Renal cortex interstitium (tissue), 11 donors: ENCODE measurements at regions not wholly inside any gene's neighbourhood (a gene's known extent, or its start where the extent isn't known, plus 50 kb on each side); places are given as distances from the start of the nearest gene placed in this dataset.

Experiments
- DNase-seq, 11 donors: peaks; one replicate each; pipeline ENCODE4 v3.0.0-alpha.2; 2013; ENCODE audit warnings: low read depth in 9 of 11, low spot score in 4 of 11; ENCODE audit errors: extremely low read depth in 1 of 11

DNA sequence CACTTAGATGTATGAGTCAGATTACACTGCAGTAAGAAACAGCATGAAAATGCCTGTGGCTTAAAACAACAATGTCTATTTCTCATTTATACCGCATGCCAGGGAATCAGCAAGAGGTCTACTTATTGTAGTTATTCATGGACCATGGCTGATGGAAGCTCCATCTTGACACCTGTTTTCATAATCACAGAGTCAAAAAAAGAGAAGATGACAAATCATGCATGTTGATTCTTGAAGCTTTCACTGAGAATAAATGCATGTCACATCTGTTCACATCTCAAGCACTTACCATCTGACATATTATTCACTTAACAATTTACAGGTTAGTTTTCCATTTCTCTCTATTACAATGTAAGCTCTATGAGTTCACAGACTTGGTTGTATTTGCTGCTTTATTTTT is 194.2 kb upstream of the SLITRK2 start:
- no peak for DNase-seq

DNA sequence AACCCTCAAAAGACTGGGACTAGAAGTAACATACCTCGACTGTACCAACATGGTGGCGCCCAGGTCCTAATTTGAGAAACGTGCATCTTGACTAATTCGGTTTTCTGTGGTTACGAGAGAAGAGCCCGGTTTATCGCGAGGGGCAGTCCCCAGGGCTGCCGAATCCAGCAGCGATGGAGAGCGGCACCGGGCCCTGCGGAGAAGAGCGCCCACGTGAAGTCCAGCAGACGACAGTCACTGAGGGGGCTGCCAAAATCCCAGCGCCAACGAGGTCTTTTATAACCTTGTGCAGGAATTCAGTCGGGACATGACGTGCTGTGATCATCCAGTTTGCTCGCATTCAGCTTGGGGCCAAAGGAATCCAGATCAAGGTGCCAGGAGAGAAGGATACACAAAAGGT is 187.5 kb upstream of the SLITRK2 start:
- no peak for DNase-seq

DNA sequence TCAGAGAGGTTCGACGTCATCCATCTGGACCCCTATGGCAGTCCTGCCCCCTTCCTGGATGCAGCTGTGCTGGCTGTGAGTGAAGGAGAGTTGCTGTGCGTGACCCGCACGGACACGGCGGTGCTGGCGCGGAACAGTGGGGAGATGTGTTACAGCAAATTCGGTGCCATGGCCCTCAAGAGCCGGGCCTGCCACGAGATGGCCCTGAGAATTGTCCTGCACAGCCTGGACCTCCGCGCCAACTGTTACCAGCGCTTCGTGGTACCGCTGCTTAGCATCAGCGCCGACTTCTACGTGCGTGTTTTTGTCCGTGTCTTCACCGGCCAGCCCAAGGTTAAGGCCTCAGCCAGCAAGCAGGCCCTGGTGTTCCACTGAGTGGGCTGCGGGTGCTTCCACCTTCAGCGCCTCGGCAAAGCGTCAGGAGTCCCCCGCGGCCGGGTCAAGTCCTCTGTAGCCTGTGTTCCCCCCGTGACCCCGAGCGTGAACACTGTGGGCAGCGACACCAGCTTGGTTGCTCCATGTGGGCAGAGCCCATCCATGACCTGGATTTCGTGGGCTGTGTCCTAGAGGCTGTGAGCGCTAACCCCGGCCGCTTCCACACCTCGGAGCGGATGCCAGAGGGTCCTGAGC is 186.7 kb upstream of the SLITRK2 start:
- no peak for DNase-seq

DNA sequence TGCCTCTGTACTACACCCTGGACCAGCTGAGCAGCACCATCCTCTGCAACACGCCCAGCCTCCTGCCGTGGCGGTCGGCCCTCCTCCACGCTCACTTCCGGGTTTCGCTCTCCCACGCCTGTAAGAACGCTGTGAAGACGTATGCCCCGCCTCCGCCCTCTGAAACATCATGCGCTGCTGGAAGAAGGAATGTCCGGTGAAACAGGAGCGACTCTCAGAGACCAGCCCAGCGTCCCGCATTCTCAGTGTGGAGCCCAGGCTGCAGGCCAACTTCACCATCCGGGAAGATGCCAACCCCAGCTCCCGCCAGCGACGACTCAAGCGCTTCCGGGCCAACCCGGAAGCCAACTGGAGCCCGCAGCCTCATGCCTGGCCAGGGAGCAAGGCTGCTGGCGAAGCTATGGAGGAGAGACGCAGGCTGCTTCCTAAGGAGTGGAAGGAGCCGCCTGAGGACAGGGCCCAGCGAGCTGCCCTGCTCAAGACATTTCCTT is 186.1 kb upstream of the SLITRK2 start:
- no peak for DNase-seq

DNA sequence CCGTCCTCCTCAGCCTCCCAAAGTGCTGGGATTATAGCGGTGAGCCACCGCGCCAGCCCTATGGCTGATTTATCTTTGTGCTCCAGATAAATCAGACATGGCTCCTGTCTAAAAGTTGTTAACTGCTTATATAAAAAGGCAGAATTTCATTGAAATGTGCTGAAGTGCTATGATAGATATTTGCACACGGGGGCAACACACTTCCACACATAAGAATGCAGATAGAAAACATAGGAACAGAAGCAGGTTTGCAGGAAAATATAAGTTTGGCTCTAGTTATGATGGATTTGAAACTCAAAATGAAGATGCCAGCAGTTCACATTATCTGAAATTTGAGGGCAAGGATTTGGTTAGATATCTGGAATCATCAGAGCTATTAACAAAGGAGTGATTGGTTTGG is 163.1 kb upstream of the SLITRK2 start:
- no peak for DNase-seq

DNA sequence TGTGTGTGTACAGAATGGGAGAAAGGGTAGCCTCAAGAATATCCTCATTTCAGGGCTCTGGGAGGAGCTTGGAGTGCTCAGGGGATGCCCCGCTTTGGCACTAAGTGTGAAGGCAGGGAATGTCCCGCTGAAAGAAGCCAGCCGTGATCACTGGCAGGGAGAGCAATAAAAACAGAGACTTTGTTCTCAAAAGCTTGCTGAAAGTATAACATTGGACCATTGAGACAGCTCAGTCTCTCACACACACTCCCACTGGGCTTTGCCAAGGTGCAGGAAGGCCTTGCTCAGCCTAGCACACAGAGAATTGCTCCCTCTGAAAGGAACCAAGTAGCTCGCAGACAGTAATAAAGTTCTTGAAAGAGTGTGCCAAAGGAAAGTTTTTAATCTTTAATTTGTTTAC is 143.8 kb upstream of the SLITRK2 start:
- DNase-seq, result no peak

DNA sequence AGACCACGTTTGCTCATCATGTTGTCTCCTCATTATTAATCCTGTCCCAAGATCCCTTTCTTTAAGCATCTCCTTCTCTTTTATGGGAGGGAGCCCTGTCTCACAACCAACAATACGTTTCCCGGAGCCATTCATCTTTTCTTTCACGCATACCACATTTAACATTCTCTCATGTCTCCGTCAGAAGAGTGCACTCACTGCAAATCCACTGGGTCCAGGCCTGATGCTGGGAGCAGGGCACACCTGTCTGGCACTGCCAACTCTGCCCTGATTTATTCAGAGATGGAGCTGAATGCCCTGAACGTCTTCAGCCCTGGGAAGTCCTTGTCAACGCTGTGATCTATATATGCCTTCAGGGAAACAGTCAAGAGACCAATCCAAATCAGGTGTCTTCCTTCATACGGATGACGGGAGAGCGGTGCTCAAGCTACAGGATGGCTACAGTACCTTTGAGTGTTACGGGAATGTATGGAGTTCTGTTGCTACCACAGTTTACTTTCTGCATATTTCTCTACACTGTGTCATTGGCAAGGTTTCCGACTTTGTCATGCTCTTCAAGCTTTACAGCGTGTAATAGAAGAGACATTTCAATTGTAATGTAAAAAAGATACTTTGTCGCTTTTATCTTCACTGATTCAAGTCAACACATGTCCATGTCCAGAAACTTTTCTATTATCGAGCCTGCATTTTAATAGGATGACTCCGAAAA is 140.4 kb upstream of the SLITRK2 start:
- no peak for DNase-seq

DNA sequence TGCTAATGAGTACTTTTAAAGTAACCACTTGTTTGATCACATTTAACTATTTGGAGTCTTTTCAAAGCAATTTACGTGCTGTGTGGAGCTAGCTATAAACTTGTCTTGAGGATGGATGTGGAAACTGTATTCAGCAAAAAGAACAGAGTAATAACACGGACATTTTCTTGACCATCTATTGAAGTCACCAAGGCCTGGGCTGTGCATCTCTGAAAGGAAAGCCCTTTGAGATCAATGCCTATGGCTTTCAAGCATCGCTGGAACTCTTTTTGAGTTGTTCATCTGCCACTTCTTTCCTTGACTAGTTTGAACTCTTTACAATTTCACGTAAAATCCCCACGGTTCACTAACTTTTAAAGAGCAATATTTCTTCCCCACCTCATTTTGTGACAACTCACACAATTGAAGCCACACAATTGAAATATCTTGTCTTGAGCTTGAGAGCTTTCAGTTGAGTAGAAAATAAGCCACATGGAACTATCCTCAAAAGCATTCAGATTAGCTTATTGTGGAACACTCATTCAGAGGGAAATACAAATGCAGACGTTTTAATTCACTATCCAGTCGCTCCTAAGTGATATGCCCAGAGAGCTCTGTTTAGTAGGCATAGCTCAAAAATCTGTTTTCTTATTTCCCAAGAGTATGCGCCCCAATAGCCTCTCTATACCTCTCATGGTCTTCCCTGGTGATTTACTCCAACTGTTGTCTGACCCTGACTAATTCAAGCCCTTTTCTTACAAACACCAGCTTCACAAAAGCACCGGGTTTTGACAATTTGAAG is 134.9 kb upstream of the SLITRK2 start:
- DNase-seq, result no peak

DNA sequence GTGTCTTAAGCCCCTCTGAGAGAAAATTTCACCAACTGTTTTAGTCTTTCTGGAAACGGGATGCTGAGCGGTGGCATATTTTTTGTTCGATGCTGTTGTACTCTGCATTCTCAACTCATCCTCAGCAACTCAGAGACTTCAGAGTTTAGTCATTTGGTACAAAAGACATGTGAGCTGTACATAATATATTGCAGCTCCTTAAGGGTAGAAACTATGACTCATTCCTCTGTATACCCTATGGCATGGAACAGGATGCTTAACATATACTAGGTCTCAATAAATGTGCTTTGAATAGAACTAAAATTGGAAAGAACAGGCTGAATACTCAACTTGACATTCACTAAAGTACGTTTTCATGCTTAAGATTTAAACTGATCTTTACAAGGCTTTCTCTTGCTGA is 130.5 kb upstream of the SLITRK2 start:
- DNase-seq, result no peak

DNA sequence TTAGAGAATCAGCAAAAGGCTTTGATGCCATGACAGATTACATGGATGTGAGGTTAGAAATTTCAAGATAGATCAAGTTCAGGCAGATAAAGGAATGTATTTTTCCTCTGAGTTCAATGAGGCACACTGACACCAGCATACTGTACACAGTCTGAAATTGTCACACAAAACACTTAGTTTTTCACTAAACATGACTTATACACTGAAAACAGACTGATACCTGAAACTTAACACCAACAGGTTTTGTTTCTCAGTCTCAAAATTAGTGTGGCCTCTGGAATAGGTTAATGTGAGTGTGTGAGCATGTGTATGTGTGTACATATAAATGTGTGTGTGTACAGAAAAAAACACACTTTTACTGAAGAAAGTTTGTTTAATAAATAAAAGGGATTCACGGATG is 129.9 kb upstream of the SLITRK2 start:
- no peak for DNase-seq

DNA sequence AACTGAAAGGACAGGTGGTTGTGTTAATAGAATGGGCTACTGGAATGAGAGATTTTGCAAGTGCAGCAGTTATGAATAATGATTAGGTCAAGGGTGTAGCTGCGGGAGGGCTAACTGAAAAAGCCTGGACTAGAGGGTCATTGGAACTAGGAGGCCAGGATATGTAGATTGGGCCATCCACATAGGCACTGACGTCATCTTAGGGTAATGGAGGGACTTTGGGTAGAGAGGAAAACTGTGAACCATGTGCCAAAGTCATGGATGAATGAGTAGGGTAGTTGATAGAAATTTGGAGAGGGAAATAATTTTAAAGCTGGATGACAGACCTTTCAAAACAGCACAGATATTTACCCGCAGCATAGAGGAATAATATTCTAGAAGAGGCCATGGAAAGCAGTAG is 123.6 kb upstream of the SLITRK2 start:
- DNase-seq, result no peak

DNA sequence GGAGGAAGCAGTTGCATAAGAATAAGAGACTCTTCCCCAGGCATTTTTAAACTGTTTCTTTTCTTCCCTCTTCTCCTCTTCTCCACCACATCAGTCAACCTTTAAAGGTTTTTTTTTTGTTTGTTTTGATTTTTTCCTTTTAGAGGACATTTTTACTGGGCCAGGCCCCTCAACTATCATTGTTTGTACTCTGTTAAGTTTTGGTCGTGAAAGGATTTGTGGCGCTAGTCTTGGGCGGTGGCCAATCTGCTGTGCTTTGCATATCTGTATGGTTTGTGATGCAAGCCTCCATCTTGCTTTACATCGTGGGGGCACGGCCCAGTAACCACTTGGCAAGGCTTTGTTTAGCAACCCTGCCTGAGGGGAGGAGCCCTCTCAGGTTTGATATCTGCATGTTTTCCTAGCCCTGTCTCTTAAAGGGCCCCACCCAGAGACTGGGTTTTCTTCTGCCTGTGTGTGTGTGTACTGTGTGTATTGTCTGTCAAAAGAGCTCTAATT is 101.9 kb upstream of the SLITRK2 start:
- DNase-seq, result no peak

DNA sequence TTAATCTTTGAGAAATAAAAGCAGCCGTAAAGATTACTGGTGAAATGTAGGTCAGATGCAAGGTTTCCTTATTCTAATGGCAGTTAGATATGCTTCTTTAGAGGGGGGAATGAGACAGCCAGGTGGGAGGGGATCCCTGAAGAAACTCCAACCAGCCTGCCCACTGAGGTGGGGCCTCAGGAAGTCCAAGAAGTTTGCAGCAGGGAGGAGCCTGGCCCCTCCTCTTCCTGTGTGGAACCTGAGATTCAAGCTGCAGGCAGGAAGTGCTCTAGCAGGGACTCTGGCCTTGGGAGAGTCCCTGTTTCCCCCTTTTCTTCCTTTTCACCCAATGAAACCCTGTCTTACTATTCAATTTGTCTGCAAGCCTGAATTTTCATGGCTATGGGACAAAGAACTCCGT is 101.4 kb upstream of the SLITRK2 start:
- DNase-seq, result no peak

DNA sequence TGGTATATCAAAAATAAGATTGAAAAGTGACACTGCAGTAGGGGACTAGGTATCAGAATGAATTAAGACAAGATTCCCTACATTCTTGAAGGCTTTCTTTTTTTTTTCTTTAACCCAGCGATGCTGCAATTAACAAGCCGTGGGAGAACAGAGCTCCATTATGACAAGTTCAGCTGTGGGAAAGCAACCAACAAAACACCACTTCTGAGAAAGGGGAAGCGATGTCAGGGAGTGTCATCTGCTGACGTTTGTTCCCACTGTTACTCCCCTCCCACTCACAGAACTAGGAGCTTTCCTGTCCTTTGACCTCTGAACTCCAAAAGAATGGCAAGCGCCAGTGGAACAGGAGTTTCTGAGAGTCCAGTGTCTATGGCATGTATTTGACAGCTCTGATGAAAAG is 90.2 kb upstream of the SLITRK2 start:
- DNase-seq, result no peak

DNA sequence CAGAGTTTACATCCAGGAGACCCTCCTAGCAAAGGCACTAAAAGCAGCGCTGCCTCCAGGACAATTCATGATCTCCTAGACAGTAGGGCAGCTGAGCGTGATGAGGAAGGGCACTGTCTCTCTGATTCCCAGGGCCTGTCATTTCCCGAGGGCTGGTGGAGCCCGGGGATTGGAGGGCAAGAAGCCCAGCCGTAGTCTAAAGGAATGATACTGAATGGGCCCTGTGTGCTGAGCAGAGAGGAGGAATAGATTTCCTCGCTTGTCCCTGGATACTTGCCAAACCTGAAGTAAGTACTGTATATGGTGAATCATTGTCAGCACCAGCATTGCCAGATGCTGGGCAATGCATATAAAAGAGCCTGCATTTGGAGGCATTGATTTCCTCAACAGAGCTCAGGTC is 88.0 kb upstream of the SLITRK2 start:
- no peak for DNase-seq

DNA sequence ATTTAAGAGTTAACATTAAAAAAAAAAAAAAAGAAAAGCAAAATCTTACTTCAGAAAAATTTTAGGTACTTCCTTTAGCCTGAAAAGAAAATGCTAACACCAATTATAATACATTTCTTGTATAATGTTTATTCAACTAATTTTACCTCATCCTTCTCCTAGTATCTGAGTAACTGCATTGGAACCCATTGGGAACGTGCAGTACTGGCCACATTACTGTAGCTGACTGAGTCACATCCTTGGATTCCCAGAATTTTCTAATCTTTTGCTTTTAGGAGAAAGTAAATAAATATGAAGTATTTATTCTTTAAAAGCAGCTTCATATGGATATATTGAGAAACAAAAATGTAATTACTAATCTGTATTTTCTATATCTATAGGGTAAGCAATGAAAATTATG is 82.6 kb upstream of the SLITRK2 start:
- DNase-seq, result no peak

DNA sequence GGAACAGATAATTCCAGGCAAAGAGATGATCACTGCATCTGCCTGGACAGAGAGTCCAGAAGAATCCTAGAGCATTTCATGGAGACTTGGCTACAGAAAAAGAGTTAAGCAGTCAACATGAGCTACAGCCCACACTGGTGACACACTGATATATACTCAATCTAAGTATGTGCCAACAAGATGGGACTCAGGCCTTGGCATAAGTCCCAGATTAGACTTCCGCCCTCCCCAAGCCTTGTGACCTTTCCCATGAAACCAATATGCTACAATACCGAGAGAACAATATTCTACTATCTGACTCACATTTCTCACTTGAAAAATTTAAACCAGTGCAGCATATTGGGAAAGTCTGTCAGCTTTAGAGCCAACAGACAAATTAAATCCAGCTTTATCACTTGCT is 65.7 kb upstream of the SLITRK2 start:
- no peak for DNase-seq
